CD4-positive, alpha-beta T cell treated with Interleukin-17A for 1 hour (primary cell): ENCODE measurements at regions not wholly inside any gene's neighbourhood (a gene's known extent, or its start where the extent isn't known, plus 50 kb on each side); places are given as distances from the start of the nearest gene placed in this dataset.

ENCODE experiments used
- DNase-seq: peaks from one replicate; pipeline ENCODE4 v3.0.0-alpha.2; 2020

GRCh38 chr9:79287708-79288290 lies 284.0 kb upstream of the TLE4 start:
- DNase-seq: no peak

GRCh38 chr9:79289856-79290255 lies 281.9 kb upstream of the TLE4 start:
- DNase-seq: no peak

- no peak for DNase-seq
Measured at GRCh38 chr9:79292731-79293280, 279.0 kb upstream of the TLE4 start.

GRCh38 chr9:79300068-79300467 lies 271.7 kb upstream of the TLE4 start:
- no peak for DNase-seq

- no peak for DNase-seq
Measured at GRCh38 chr9:79301085-79301484, 270.7 kb upstream of the TLE4 start.

GRCh38 chr9:79301551-79302391 lies 270.0 kb upstream of the TLE4 start:
- DNase-seq: no peak

- no peak for DNase-seq
Measured at GRCh38 chr9:79302569-79302968, 269.2 kb upstream of the TLE4 start.

- DNase-seq: no peak
Measured at GRCh38 chr9:79308012-79308411, 263.8 kb upstream of the TLE4 start.

- DNase-seq: no peak
Measured at GRCh38 chr9:79312686-79313421, 258.9 kb upstream of the TLE4 start.

- DNase-seq: no peak
Measured at GRCh38 chr9:79325501-79325900, 246.3 kb upstream of the TLE4 start.

GRCh38 chr9:79329861-79330260 lies 241.9 kb upstream of the TLE4 start:
- DNase-seq: no peak

- DNase-seq: no peak
Measured at GRCh38 chr9:79334001-79334400, 237.8 kb upstream of the TLE4 start.

- DNase-seq: no peak
Measured at GRCh38 chr9:79334711-79335110, 237.1 kb upstream of the TLE4 start.

GRCh38 chr9:79335987-79336386 lies 235.8 kb upstream of the TLE4 start:
- DNase-seq: no peak

- no peak for DNase-seq
Measured at GRCh38 chr9:79341561-79341960, 230.2 kb upstream of the TLE4 start.

GRCh38 chr9:79346350-79347020 lies 225.3 kb upstream of the TLE4 start:
- DNase-seq: no peak

- DNase-seq: no peak
Measured at GRCh38 chr9:79352322-79352721, 219.4 kb upstream of the TLE4 start.

GRCh38 chr9:79353856-79354520 lies 217.8 kb upstream of the TLE4 start:
- no peak for DNase-seq

- DNase-seq: no peak
Measured at GRCh38 chr9:79357194-79357593, 214.6 kb upstream of the TLE4 start.

- no peak for DNase-seq
Measured at GRCh38 chr9:79357616-79358015, 214.1 kb upstream of the TLE4 start.

- DNase-seq: no peak
Measured at GRCh38 chr9:79360387-79361347, 211.1 kb upstream of the TLE4 start.
